ENCODE measurements at regions not wholly inside any gene's neighbourhood (a gene's known extent, or its start where the extent isn't known, plus 50 kb on each side); places are given as distances from the start of the nearest gene placed in this dataset.
A peak's percentile ranks its signal among the peaks of the same experiment; 100 is the strongest.

- no CpG with 5 or more reads among the region's 2 CpGs for WGBS (ENCODE audit: insufficient coverage)
- H3K4me3 Mint-ChIP-seq = no peak overlapping the region
- Histone ChIP-seq H3K36me3 (replicated peaks in 1 of 2; ENCODE audit: control insufficient read depth in 1 of 2, insufficient read depth in 2 of 2, low read length in 2 of 2) (no peaks in the 10 kb centered on the region), H2AFZ (ENCODE audit: insufficient read depth, low read depth, low read length, poor library complexity, severe bottlenecking) (no peak overlapping the region), H3K9ac (ENCODE audit: insufficient read depth, low read length, poor library complexity, severe bottlenecking) (no peak overlapping the region), H3K79me2 (ENCODE audit: insufficient read depth, low read length) (no peaks in the 10 kb centered on the region), H3K4me3 (replicated peaks in 1 of 3; ENCODE audit: low read depth in 2 of 3, low read length in 3 of 3) (no peak overlapping the region), H3K4me2 (replicated peaks; ENCODE audit: extremely low read depth, low read length, poor library complexity, severe bottlenecking) (no peak overlapping the region), H3K4me1 (ENCODE audit: control insufficient read depth in 1 of 2, insufficient read depth in 2 of 2, low read length in 2 of 2) (no peaks in the 10 kb centered on the region), H4K20me1 (ENCODE audit: insufficient read depth, low read length) (no peaks in the 10 kb centered on the region), H3K27ac (ENCODE audit: low read depth in 1 of 2, low read length in 2 of 2) (no peak overlapping the region), H3K27me3 (ENCODE audit: control insufficient read depth in 2 of 2, insufficient read depth in 2 of 2, low read length in 2 of 2) (no peaks in the 10 kb centered on the region), H3K9me3 (replicated peaks in 1 of 2; ENCODE audit: control insufficient read depth in 1 of 2, insufficient read depth in 1 of 2, low read length in 2 of 2) (peaks cover 0 to 5% of the 10 kb centered on the region in 2 donors)
- intact Hi-C loops (cut with micrococcal nuclease) = no loop called here
- H3K36me3 Mint-ChIP-seq = no peaks in the 10 kb centered on the region
- TF ChIP-seq CTCF (IDR thresholded peaks at IDR 0.05) = no peak
- H3K27ac Mint-ChIP-seq = peak overlapping the region in 1 of 7 donors; percentile 51
- no peaks in the 10 kb centered on the region for H3K4me1 Mint-ChIP-seq
- H3K27me3 Mint-ChIP-seq (ENCODE audit: low read depth in 3 of 3) = peaks cover 2 to 3% (median 2%) of the 10 kb centered on the region in 3 donors
- H3K9me3 Mint-ChIP-seq = peaks cover 2 to 6% (median 5%) of the 10 kb centered on the region in 7 donors
- DNase-seq = no peak
These were observed 104.9 kb upstream of the SOD3 start for GRCh38 chr4:24690436-24690835.

- H3K4me2 ChIP-seq (replicated peaks; ENCODE audit: extremely low read depth, low read length, poor library complexity, severe bottlenecking) = no peak overlapping the region
- no peak overlapping the region for H3K4me3 ChIP-seq (replicated peaks in 1 of 3; ENCODE audit: low read depth in 2 of 3, low read length in 3 of 3)
- H3K36me3 ChIP-seq (replicated peaks in 1 of 2; ENCODE audit: control insufficient read depth in 1 of 2, insufficient read depth in 2 of 2, low read length in 2 of 2) = no peaks in the 10 kb centered on the region
- no peak for TF ChIP-seq CTCF (IDR thresholded peaks at IDR 0.05)
- no peak overlapping the region for H3K9ac ChIP-seq (ENCODE audit: insufficient read depth, low read length, poor library complexity, severe bottlenecking)
- H2AFZ ChIP-seq (ENCODE audit: insufficient read depth, low read depth, low read length, poor library complexity, severe bottlenecking) = no peak overlapping the region
- Mint-ChIP-seq H3K4me3 (no peak overlapping the region), H3K4me1 (no peaks in the 10 kb centered on the region), H3K9me3 (peaks cover 2 to 7% (median 5%) of the 10 kb centered on the region in 7 donors), H3K27me3 (ENCODE audit: low read depth in 3 of 3) (peaks cover 0 to 6% (median 4%) of the 10 kb centered on the region in 3 donors), H3K36me3 (no peaks in the 10 kb centered on the region), H3K27ac (no peak overlapping the region)
- no peak overlapping the region for H3K27ac ChIP-seq (ENCODE audit: low read depth in 1 of 2, low read length in 2 of 2)
- H3K9me3 ChIP-seq (replicated peaks in 1 of 2; ENCODE audit: control insufficient read depth in 1 of 2, insufficient read depth in 1 of 2, low read length in 2 of 2) = peaks cover 0 to 5% of the 10 kb centered on the region in 2 donors
- H3K4me1 ChIP-seq (ENCODE audit: control insufficient read depth in 1 of 2, insufficient read depth in 2 of 2, low read length in 2 of 2) = no peaks in the 10 kb centered on the region
- H3K79me2 ChIP-seq (ENCODE audit: insufficient read depth, low read length) = no peaks in the 10 kb centered on the region
- no peaks in the 10 kb centered on the region for H3K27me3 ChIP-seq (ENCODE audit: control insufficient read depth in 2 of 2, insufficient read depth in 2 of 2, low read length in 2 of 2)
- intact Hi-C loops (cut with micrococcal nuclease) = no loop called here
- DNase-seq = no peak
- no peaks in the 10 kb centered on the region for H4K20me1 ChIP-seq (ENCODE audit: insufficient read depth, low read length)
These were observed 101.7 kb upstream of the SOD3 start for GRCh38 chr4:24693636-24694035.
